Stimulated activated CD4-positive, alpha-beta T cell treated with anti-CD3 and anti-CD28 coated beads, Interleukin-1b, Interleukin-23, amount 100 ng/mL, for 4 hours (primary cell): ENCODE measurements at regions not wholly inside any gene's neighbourhood (a gene's known extent, or its start where the extent isn't known, plus 50 kb on each side); places are given as distances from the start of the nearest gene placed in this dataset.

Source experiments
- DNase-seq, 2 donors: peaks; one replicate each; pipeline ENCODE4 v3.0.0-alpha.2; 2020; ENCODE audit warnings: low read depth in 2 of 2

DNA sequence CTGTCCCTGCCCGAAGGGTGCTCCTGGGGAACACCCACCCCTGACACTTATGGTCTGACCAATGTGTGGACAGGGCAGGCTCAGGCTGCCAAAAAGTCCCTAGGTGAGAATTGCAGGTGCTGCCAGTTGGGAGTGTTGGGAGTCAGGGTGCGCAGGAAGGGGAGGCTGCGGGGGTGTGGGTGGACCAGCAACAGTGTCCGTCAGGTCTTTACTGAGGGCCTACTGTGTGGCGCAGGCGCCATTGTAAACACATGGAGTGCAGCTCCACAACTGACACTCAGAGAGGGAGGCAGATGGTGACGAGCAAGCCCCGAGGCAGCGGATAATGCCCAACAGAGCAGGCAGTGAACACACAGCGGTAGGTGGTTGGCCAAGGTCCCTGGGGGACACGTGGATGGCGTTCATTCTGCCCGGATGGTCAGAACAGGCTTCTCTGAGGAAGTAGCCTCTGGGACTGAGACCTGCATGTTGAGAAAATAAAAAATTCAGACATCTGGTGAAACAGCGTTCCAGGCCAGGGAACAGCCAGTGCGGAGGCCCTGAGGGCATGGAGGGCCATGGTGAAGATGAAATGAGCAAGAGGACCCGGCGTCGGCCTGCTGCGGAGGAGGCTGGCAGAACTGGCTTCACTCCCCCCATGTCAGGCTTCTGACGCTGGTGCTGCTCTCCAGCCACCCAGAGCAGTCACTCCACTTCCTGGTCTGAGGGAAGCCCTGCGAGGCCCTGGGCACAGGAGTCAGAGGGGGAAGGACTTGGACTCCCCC lies 136.2 kb upstream of the ZBTB40 start:
- DNase-seq, result no peak

DNA sequence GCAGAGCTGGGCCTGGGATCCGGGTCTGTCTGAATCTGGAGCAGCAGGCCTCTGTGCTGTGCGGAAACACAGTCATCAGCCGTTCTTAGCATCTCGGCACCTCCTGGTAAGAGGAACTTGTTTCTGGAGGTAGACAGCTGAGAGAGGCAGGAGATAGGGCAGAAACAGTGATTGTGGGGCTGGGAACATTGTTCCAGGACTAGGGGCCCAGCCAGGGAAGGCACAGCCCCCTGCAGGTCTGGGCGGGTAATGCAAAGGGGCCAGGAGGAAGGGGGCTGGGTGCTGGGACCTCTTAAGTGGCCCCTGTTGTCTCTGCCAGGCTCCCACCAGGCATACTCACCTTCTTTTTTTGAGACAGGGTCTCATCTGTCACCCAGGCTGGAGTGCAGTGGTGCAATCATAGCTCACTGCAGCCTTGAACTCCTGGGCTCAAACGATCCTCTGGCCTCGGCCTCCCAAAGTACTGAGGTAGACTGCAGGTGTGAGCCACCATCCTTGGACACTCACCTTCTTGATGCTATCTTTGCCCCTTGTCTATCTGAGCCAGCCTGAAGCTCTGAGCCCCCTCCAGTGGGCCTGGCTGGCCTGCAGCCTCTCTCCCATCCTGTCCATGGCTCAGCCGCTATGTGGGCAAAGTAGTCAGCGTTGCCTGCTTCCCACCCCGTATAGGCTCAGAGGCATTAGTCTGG lies 134.3 kb upstream of the ZBTB40 start:
- peak in 1 of 2 donors; percentile 9 for DNase-seq

DNA sequence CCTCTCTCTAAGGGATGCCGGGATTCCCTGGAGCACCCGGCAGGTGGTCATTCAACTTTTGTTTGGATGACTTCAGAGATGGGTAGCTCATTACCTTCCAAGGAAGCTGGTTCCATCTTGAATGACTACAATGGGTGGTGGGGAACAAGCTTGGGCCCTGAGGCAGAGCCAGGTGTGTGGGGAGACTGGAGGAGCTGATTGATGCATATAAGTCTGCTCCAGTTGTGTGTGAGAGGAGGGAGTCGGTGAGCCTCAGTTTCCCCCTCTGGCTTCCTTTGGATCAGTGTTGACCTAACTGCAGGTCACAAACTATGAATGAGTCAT lies 133.8 kb upstream of the ZBTB40 start:
- DNase-seq, result no peak

DNA sequence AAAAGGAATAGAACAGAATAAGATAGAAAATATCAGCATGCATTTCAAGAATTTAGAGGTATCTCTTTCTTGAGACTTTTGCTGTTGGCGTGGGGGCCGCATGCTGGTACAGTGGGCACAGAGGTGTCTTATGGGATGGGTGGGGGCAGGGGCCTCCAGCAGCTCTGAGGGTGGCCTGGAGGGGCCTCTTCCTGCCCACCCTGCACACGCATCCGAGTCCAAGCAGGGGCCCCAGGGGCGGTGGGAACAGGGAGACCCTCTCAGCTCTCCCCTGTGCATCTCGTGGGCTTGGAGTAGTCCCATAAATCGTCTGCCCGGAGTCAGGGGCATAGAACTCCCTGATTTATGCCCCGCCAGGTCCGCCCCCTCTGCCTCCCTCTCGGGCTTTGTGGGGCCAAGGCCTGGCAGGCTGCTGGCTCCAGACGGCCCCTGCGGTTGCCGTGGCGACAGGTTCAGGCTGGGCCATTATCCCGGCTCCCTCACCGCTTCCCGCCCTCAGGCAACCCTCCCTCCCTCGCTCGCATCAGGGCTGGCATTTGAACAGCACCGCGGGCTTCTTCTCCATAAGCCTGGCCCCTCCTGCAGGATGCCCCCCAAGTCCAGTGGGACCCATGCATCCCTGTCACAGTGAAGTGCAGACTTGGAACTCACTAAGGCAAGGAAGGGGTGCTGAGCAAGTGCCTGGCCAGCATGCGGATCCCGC lies 133.2 kb upstream of the ZBTB40 start:
- no peak for DNase-seq

DNA sequence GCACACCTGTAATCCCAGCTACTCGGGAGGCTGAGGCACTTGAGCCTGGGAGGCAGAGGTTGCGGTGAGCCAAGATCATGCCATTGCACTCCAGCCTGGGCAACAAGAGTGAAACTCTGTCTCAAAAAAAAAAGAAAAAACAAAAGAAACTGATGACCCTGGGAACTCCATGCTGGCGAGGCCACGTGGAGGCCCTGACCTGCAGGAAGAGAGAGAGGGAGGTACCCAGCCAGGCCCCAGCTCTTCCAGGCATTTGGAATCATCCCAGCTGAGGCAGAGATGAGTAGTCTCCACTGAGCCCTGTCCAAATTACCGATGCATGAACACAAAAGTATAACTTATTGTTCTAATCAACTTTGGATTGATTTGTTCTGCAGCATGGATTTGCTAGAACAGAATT lies 132.0 kb upstream of the ZBTB40 start:
- no peak for DNase-seq

DNA sequence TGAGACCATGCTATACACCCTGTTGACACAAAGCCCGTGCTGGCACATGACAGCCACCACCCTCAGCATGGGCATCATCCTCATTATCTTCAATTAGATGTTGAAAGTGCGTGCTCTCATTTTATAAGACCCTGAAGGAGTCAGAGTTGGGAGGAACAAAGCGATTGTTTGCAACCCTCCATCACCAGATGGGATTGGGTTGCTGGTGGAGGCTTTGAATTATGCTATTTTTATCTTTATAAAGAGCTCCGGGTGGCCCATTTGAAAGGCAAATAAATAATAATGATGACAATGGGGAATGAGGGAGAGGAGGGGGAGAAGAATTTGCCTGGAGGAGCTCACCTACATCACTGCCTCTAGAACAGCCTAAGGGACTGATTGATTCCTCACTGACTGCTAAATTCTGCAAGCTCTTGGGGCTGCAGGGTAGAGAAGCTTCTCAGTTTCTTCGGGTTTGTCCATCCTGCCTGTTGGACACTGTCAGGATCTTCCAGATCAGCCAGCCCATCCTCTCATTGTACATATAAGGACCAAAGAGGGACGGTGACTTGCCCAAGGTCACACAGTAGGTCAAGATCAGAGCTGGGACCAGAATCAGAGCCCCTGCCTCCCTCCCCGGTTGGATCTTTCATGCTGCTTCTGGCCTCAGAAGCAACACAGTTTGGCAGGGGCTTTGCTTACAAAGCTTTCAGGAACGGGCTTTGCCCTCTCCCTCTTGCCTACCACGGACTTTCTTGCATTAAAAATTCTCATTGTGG lies 130.9 kb upstream of the ZBTB40 start:
- no peak for DNase-seq

DNA sequence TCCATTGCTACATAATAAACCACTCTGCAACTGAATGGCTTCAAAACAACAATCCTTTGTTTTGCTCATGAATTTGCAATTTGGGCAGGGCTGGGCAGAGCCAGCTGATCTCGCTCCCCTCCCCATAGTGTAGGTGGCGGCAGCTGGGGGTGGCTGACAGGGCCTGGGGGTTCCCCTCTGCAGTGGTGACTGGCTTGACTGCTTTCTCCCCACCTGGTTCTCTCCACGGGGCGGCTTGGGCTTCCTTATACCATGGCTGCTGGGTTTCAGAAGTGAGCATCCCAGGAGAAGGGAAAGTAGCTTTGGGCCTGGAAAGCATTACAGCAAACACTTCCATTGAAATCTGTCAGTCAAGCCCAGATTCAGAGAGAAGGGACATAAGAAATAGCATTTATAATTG lies 129.7 kb upstream of the ZBTB40 start:
- no peak for DNase-seq

DNA sequence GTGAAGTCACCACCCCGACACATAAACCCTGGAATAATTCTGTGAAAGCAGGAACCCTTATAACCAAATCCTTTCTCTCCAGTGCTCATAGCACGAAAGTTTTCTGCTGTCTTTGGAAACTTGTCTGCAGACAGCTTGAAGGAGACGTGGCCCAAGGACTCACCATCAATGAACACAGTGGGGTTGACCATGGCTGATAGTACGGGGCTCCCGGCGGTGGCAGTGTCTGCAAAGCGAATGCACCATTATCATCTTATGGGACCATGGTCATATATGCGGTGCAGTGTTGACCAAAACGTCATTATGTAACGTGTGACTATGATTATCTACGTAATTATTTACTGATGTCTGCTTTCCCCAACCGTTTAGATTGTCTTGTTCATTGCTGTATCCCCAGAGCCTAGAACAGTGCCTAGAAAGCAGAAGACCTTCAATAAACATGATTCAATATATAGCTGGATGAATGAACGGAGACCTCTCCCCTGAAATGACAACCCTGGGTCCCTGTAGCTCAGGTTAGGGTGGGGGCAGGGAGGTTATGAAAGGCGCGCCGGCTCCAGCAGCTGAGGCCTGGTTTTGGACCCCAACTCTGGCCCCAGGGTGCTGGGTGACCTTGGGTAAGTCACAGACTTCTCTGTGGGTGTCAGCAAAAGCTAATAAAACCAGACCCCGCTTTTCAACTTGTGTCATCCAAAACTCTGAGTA lies 128.4 kb upstream of the ZBTB40 start:
- no peak for DNase-seq

DNA sequence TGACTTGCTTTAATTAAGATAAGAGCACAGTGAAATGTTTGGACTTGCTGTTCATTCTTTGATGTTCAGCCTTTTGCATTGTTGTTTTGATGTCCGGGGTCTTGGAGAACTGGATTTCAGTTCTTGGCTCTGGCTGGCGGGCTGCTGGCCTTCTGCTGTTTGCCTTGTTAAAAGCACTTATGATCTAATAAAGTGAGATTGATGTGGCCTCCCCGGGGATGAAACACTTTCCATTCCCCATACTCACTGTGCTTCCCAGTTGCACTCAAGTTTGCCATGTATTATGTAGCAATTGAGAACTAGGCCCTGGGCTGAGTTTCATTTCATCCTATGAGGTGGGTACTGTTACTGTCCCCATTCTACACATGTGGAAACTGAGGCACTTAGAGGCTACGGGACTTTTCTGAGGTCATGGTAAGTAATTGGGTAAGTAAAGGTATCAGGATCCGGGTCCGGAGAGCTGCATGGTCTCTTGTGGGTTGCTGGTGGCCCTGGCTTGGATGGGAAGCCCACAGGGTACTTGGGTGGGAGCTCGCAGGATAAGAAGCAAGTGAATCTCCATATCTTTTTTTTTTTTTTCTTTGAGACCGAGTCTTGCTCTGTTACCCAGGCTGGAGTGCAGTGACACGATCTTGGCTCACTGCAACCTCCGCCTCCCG lies 127.7 kb upstream of the ZBTB40 start:
- DNase-seq, result no peak

DNA sequence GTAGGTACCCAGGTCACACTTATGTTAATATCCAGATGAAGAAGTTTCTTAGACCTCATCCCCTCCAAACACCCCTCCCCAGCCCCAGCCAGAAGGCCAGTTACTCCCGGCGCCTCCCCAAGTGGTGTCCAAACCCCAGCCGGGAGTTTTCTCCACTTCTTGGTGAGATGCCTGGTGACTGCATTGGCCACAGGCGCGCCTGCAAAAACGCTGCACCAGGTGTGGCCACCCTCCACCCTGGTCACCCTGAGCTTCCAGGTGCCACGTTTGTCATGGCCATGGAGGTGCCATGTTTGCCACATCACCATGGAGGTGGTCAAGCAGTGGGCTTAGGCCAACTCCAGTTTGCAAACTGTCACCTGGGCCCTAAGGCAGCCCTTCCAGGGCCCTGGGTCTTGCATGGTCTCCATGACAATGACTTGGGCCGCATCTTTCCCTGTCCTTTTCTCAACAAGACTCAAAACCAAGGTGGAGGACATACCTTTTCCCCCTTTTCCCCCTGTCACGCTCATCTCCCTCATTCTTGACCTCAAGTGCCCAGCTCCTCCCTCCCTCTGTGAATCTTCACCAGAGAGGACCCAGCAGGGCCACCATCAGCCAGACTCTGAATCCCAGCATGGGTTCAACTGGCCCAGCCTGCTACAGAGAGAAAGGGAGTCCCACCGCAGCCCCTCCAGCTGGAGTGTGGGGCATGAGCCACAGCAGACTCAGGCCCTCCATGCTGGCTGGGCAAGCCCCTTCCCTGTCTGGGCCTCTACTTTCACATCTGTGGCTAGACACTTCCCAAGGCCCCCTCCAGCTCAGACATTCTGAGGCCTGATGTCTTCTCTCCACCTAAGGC lies 125.9 kb upstream of the ZBTB40 start:
- no peak for DNase-seq

DNA sequence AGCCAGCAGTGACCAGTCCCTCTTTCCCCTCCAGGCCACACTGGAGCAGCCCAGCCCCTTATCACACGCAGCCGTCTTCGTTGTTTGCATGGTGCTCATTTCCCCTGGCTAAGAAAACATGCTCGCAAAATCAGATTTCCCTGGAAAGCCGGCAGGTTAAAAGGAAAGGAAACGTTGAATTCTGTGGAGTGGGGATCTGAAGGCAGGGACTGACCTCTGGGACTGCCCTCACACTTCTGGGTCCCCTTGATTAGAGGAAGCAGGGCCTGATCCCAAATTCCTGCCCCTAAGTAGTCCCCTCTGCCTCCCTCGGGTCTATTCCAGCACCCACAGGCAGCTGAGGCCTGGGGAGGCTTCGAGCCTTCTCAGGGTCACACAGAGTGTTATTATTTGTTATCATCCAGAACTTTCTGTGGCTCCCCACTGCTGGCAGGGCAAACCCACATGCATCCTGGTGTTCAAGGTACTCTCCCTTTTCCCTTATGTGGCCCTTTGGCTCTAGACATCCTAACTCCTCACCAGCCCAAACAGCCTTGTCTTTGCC lies 125.2 kb upstream of the ZBTB40 start:
- no peak for DNase-seq

DNA sequence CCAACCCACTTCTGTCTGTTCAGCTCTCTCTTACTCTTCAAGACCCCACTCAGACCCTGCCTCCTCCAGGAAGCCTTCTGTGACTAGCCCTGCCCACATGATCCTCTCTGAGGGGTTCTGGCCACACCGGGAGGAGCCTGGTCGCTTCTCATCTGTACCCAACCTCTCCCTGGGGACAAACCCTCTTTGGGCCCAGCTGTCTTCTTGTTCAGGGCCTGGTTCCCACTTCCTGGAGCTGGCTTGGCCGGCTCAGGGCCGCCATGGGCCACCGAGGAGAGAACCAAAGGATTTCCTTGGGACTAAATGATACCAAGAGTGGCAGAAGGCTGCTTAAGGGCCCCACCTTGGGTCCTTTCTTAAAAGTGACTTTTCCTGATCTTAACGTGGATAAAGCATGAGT lies 124.7 kb upstream of the ZBTB40 start:
- DNase-seq, result no peak

DNA sequence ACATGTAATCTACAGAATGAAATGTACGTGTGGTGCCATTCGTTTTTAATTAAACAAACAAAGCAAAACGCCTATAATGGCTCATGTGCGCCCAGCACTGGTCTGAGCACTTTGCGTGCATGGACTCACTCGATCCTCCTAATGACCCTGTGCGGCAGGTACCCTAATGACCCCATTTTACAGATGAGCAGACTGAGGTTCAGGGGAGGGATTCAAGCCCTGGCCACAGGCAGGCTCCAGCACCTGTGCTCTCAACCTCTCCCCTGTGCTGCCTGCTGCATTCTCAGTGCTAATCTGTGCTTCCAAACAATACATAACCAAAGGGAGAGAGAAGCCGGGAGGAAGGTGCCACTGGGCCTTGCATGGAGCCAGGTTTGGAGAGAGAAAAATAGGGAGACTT lies 124.2 kb upstream of the ZBTB40 start:
- no peak for DNase-seq

DNA sequence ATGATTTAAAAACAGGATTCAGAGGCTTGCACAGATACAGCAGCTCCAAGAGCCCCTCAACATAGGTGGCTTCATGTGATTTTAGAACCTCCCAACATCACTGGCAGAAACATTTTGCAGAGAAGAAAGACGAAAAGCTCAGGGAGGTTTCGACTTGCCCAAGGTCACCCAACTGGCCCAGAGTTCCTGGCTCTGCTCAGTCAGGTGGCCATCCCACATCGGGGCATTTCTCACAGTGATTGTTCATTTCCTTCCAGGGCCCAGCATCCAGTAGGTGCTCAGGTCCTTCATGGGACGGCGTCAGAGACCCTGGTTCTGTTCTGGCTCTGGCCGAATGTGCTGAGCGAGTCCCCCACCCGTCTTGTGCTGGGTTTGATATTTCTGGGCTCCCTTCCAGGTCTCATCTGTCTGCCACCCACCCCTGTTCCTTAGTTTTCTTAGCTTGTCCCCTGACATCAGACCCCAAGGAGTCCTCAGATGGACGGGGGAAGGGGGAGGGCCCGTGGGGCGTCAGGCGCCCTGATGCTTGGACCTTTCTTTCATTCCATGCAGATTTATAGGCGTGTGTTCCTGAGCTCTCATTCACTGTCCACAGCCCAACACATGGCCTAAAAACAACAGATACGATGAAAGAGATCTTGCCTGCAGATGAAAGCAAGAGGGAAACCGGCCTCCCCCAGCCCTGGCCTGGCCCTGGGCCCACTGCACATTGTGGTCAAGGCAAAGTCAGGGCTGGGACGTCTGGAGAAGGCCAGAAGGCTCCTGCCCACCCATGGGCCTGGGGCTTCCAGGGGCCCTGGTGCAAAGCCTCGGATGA lies 123.1 kb upstream of the ZBTB40 start:
- DNase-seq, result no peak

DNA sequence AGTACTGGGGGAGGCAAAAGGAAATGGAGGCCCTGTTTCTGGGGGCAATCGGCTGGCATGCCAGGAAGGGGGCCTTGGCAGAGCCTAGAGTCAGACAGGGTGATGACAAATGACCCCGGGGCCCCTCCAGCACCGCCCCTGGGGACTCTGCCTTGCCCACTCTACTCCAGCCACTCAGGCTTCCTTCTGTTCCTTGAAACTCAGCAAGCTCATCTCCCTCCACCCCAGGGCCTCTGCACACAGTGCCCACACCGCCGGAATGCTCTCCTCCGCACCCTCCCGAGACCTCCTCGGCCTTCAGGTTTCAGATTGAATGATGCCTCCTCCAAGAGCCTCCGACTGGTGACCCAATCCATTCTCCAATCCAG lies 122.5 kb upstream of the ZBTB40 start:
- DNase-seq, result no peak

DNA sequence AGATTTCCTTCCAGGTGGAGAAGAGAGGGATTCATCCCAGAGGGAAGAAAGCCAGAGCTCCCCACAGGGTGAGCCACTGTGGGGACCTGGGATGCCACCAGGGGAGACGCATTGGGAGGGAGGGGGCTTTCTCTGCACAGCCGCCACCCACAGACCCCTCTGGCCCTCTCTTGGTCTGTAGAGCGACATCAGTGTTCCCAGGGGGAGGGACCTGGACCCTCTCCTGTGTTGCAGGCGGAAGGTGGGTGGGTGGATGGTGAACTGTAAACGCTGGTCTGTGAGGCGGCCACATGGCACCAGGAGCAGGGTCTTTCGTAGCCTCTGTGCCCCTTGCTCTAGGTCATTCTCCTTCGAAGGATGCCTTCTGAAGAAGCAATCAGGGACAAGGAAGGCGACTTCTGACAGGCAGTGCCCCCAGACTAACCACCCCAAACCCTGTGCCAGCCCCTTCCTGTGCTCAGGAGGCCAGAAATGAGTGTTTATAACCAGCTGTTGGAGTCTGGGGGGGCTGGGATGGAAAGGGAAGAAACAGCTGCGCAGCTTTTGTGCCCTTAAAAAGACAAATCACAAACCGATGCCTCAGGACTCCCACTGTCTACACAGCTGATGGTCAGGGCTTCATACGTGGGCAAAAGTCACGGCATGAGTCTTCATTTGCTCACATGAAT lies 121.4 kb upstream of the ZBTB40 start:
- no peak for DNase-seq

DNA sequence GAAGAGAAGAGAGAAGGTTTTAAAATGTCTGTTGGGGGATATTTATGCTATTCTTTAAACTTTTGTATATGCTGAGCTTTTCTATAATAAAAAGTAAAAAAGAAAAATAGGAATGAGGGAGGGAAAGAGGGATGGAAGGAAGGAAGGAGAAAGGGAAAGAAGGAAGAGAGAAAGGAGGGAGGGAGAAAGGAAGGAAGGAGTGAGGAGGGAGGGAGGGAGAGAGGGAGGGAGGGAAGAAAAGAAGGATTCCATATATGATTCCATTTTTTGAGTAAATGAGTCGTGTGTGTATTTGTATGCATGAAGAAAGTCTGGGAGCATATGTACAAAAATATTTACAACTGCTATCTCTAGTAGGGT lies 120.9 kb upstream of the ZBTB40 start:
- no peak for DNase-seq

DNA sequence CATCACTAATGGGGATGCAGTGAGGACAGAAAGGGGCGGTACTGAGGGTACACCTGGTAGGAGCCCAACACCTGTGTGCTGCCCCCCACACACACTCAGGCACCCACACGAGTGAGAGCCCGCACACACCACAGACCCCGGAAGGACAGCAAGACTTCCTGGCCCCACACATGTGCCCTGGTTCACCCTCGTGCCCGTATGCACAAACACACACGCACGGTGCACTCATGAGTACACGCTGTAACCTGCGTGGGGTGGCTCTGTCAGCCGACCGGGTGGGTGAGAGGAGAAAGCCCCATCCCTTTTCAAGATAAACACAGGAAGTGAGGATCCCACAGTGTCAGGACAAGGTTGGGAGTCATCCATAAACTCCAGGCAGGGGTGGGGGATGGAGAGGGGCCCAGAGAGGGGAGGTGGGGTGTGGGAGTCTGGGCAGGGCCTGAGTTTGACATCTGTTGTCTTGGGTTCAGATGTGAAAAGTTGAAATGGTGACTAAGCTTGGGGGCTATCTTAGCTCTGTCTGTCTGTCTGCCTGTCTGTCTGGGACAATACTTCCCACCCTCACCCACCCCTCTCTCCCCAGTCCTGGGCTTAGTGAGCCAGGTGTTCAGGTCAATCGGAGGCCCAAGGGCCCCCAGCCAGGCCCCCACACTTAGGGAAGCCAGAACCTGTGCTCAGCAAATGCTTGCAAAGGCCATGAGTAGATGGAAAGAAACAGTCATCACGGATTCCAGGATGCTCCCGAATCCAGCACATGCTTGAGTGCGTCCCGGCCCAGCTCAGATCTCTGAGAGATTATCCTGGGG lies 119.8 kb upstream of the ZBTB40 start:
- DNase-seq, result no peak
